Common myeloid progenitor, CD34-positive (primary cell): ENCODE measurements at regions not wholly inside any gene's neighbourhood (a gene's known extent, or its start where the extent isn't known, plus 50 kb on each side); places are given as distances from the start of the nearest gene placed in this dataset.

ENCODE experiments used
- CTCF ChIA-PET: fragments of 350-600 bp; sonication (Branson Sonifier 250); formaldehyde crosslinking; loops from one replicate; lab custom pipeline; 2021; ENCODE audit warnings: antibody characterized with exemption; lab: Charles Lee
- POLR2A ChIA-PET: fragments of 350-600 bp; sonication (Branson Sonifier 250); formaldehyde crosslinking; loops from one replicate; lab custom pipeline; 2021; ENCODE audit warnings: antibody characterized with exemption; lab: Charles Lee
- DNase-seq, 3 donors: peaks; one replicate each; pipeline versions ENCODE4 v3.0.0 to v3.0.0-alpha.2; 2013
- H3K27ac ChIP-seq, 2 experiments: 1 replicate in 1 of 2; 2 replicates in 1 of 2; pipeline ENCODE4 v1.7.0; 2013; ENCODE audit warnings: inconsistent platforms in 2 of 2, low read length in 2 of 2, mild to moderate bottlenecking in 2 of 2, low read depth in 1 of 2, moderate library complexity in 1 of 2; ENCODE audit not compliant: severe bottlenecking in 2 of 2, insufficient read depth in 1 of 2, poor library complexity in 1 of 2
- H3K27me3 ChIP-seq, 5 experiments: replicated peaks in 2 of 5; 1 replicate in 3 of 5; 2 replicates in 2 of 5; pipeline versions ENCODE4 v1.6.1 to v1.7.0; 2013; ENCODE audit warnings: low read length in 4 of 5, mild to moderate bottlenecking in 2 of 5, moderate library complexity in 2 of 5, inconsistent platforms in 1 of 5; ENCODE audit not compliant: insufficient read depth in 5 of 5, control insufficient read depth in 4 of 5
- H3K36me3 ChIP-seq, 4 experiments: 1 replicate in 2 of 4; 2 replicates in 2 of 4; pipeline versions ENCODE4 v1.6.1 to v1.7.0; 2013; ENCODE audit warnings: low read length in 3 of 4, control low read depth in 1 of 4, mild to moderate bottlenecking in 1 of 4; ENCODE audit not compliant: control insufficient read depth in 4 of 4, insufficient read depth in 4 of 4
- H3K4me1 ChIP-seq, 4 experiments: 1 replicate in 3 of 4; 2 replicates in 1 of 4; pipeline versions ENCODE4 v1.6.1 to v1.7.1; 2013; ENCODE audit warnings: low read length in 3 of 4, mild to moderate bottlenecking in 3 of 4, control low read depth in 1 of 4, inconsistent platforms in 1 of 4, moderate library complexity in 1 of 4; ENCODE audit not compliant: control insufficient read depth in 4 of 4, insufficient read depth in 4 of 4; ENCODE audit errors: control extremely low read depth in 1 of 4
- H3K4me3 ChIP-seq, 7 experiments: 1 replicate in 4 of 7; 2 replicates in 3 of 7; pipeline versions ENCODE4 v1.5.1 to v1.7.0; 2013; ENCODE audit warnings: mild to moderate bottlenecking in 7 of 7, low read length in 6 of 7, moderate library complexity in 6 of 7, inconsistent platforms in 2 of 7, low read depth in 2 of 7, control low read depth in 1 of 7; ENCODE audit not compliant: insufficient read depth in 4 of 7, control insufficient read depth in 1 of 7; ENCODE audit errors: extremely low read depth in 1 of 7
- H3K9me3 ChIP-seq, 5 experiments: 1 replicate in 4 of 5; 2 replicates in 1 of 5; pipeline versions ENCODE4 v1.6.1 to v1.7.1; 2013; ENCODE audit warnings: low read length in 4 of 5, mild to moderate bottlenecking in 2 of 5, inconsistent platforms in 1 of 5, low read depth in 1 of 5, moderate library complexity in 1 of 5; ENCODE audit not compliant: control insufficient read depth in 4 of 5, insufficient read depth in 2 of 5; ENCODE audit errors: control extremely low read depth in 1 of 5
- WGBS: methylation state at CpG from one replicate; pipeline ENCODE4 v1.1.5; 2013; ENCODE audit not compliant: insufficient coverage; 5-methylcytosine and 5-hydroxymethylcytosine counted together

DNA sequence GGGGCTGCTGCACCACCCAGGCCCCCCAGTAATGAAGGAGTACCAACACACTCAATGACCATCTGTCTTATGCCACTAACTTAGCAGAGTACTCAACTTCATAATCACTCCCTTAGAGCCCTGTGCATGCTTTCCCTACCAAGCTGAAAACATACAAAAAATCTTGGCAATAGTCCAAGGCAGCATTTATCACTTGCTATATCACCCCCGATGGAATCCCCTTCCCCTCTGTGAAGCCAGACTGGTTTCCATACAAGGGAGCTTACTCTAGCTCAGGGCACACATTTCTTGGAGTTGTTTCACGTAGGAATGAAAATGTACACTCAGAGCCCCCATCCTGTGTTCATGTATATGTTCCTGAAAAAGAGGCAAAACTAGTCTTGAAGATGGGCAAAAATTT is 301.3 kb upstream of the TENM4 start:
- DNase-seq: no peak
- 70% methylated on average over 2 of the region's 2 CpGs for WGBS
- Histone ChIP-seq H3K9me3 (no peaks in the 10 kb centered on the region), H3K27ac (no peak overlapping the region), H3K4me3 (no peak overlapping the region), H3K4me1 (no peaks in the 10 kb centered on the region), H3K27me3 (peaks cover 0 to 2% (median 0%) of the 10 kb centered on the region in 5 experiments), H3K36me3 (no peaks in the 10 kb centered on the region)
- POLR2A ChIA-PET: no interaction called here
- CTCF ChIA-PET: no interaction called here

DNA sequence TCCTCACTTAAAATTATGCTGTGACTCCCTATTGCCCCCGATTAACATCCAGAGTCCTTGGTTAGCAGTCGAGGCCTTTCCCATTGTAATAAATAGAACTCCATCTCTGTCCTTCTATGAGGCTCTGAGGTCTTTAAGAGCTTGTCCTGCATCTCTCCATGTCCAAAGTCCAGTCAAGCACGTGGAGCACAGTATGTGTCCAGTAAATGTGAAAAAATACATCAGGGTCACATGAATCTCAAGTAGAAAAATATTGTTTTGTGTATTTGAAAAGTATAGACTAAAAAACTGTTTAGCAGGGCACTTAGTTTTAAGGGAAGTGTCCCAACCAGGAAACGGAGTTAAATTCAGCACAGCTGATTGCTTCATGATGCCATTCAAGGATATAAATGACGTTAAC is 298.8 kb upstream of the TENM4 start:
- no peaks in the 10 kb centered on the region for H3K4me1 ChIP-seq
- no peak overlapping the region for H3K27ac ChIP-seq
- no peak overlapping the region for H3K4me3 ChIP-seq
- no peak for DNase-seq
- WGBS: 86% methylated on average over 4 of the region's 5 CpGs
- ChIA-PET POLR2A (no interaction called here), CTCF (no interaction called here)
- no peaks in the 10 kb centered on the region for H3K36me3 ChIP-seq
- no peaks in the 10 kb centered on the region for H3K9me3 ChIP-seq
- peaks cover 0 to 2% (median 0%) of the 10 kb centered on the region in 5 experiments for H3K27me3 ChIP-seq

DNA sequence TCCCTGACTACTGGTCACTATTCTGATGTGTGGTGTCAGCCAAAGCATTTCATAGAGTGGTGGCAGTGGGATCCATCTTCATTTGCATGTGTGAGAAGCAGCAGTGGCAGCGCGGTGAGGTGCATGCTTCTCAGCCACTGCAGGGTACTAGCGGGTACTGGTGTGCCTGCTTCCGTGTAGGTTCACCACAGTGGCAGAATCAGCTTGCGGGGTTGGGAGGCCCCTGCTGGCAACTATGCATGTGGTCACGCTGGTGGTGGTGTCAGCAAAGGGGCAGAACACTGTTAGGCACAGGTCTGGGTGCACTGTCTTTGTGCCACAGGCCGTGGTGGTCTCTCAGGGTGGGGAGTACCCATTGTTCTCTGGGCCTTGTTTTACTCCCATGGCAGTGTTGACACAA is 286.4 kb upstream of the TENM4 start:
- WGBS: 92% methylated on average over 7 of the region's 7 CpGs
- H3K4me3 ChIP-seq: no peak overlapping the region
- H3K27ac ChIP-seq: no peak overlapping the region
- ChIA-PET POLR2A (no interaction called here), CTCF (no interaction called here)
- no peaks in the 10 kb centered on the region for H3K36me3 ChIP-seq
- H3K4me1 ChIP-seq: no peaks in the 10 kb centered on the region
- DNase-seq: no peak
- peaks cover 0 to 2% (median 0%) of the 10 kb centered on the region in 5 experiments for H3K9me3 ChIP-seq
- no peaks in the 10 kb centered on the region for H3K27me3 ChIP-seq

DNA sequence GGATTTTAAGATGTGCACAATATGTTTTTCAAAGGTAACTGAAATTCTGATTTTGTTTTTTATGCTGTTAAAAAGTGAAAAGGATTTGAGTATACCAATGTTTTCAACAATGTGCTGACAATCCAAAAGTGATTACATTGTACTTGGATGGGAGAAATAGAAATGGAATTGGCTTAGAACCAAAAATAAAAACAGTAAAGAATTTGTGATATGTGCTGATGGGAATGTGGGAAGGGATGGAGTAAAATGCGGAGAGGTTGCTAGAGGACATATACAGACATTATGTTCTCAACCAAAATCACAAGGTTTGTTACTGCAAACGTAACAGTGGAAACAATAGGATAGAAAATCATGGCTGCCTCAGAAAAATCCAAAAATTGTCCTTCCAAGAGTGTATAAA is 279.3 kb upstream of the TENM4 start:
- CTCF ChIA-PET: no interaction called here
- no peak for DNase-seq
- no peaks in the 10 kb centered on the region for H3K27me3 ChIP-seq
- H3K4me3 ChIP-seq: no peak overlapping the region
- POLR2A ChIA-PET: no interaction called here
- WGBS: no CpG with 5 or more reads among the region's 2 CpGs
- no peaks in the 10 kb centered on the region for H3K4me1 ChIP-seq
- no peaks in the 10 kb centered on the region for H3K9me3 ChIP-seq
- no peak overlapping the region for H3K27ac ChIP-seq
- no peaks in the 10 kb centered on the region for H3K36me3 ChIP-seq

DNA sequence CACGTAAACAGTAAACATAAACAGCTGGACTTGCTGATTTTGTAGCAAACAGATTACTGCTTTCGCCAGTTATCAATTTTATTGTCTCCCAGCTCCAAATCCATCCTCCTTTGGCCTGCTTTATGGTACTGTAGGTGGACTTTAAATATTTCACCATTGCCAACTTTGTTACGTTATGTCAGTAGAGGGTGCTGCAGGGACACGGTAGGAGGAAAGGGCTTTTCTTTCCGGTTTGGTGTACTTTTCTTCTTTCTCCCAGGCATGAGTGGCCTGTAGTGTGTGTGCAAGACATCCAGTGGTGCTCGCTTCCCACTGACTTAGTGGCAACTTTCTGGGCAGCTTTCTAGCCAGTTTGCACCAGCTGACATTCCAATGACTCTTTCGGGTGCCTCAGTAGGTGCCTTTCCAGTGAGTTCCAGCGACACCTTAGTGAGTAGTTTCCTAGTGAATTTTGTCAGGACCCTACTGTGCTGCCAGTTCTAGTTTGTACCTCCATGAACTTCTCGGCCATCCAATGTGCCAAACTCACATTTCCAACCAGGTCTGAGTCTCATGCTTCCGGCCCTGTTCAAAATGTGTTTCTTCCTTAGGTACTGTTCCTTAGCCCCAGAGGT is 267.6 kb upstream of the TENM4 start:
- no peak overlapping the region for H3K27ac ChIP-seq
- peaks cover 0 to 5% (median 0%) of the 10 kb centered on the region in 5 experiments for H3K9me3 ChIP-seq
- H3K27me3 ChIP-seq: no peaks in the 10 kb centered on the region
- ChIA-PET CTCF (no interaction called here), POLR2A (no interaction called here)
- H3K4me1 ChIP-seq: no peaks in the 10 kb centered on the region
- H3K4me3 ChIP-seq: no peak overlapping the region
- WGBS: 57% methylated on average over 4 of the region's 10 CpGs
- no peaks in the 10 kb centered on the region for H3K36me3 ChIP-seq
- DNase-seq: peak in 2 of 3 donors; percentile 0 to 1

- H3K4me1 ChIP-seq: no peaks in the 10 kb centered on the region
- POLR2A ChIA-PET: no interaction called here
- no peaks in the 10 kb centered on the region for H3K36me3 ChIP-seq
- DNase-seq: no peak
- peaks cover 0 to 11% (median 3%) of the 10 kb centered on the region in 5 experiments for H3K9me3 ChIP-seq
- no peaks in the 10 kb centered on the region for H3K27me3 ChIP-seq
- no peak overlapping the region for H3K4me3 ChIP-seq
- WGBS: 100% methylated on average over 2 of the region's 5 CpGs
- CTCF ChIA-PET: no interaction called here
- H3K27ac ChIP-seq: no peak overlapping the region
Observed at GRCh38 chr11:79705648-79706047, 264.8 kb upstream of the TENM4 start.

GRCh38 chr11:79702303-79702702 is 261.5 kb upstream of the TENM4 start:
- no peaks in the 10 kb centered on the region for H3K4me1 ChIP-seq
- H3K36me3 ChIP-seq: no peaks in the 10 kb centered on the region
- ChIA-PET CTCF (no interaction called here), POLR2A (no interaction called here)
- WGBS: 100% methylated on average over 2 of the region's 3 CpGs
- no peak for DNase-seq
- H3K4me3 ChIP-seq: no peak overlapping the region
- no peak overlapping the region for H3K27ac ChIP-seq
- no peaks in the 10 kb centered on the region for H3K27me3 ChIP-seq
- H3K9me3 ChIP-seq: peaks cover 0 to 15% (median 4%) of the 10 kb centered on the region in 5 experiments
